HUES6 (cell line): ENCODE measurements at regions not wholly inside any gene's neighbourhood (a gene's known extent, or its start where the extent isn't known, plus 50 kb on each side); places are given as distances from the start of the nearest gene placed in this dataset.
A peak's percentile ranks its signal among the peaks of the same experiment; 100 is the strongest.
"Not testable (repeated sequence)": the region's sequence is repeated elsewhere in the genome, so short reads cannot be mapped to it uniquely, and the experiment has no call there.

Source experiments
- H3K27ac ChIP-seq: 2 replicates; pipeline ENCODE4 v1.7.0; 2013; ENCODE audit warnings: low read depth, mild to moderate bottlenecking, low read length, inconsistent platforms
- H3K27me3 ChIP-seq: 2 replicates; pipeline ENCODE4 v1.6.1; 2013; ENCODE audit warnings: low read length; ENCODE audit not compliant: control insufficient read depth, insufficient read depth
- H3K36me3 ChIP-seq: 2 replicates; pipeline ENCODE4 v1.6.1; 2013; ENCODE audit warnings: low read length; ENCODE audit not compliant: control insufficient read depth, insufficient read depth
- H3K4me1 ChIP-seq: 2 replicates; pipeline ENCODE4 v1.6.1; 2013; ENCODE audit warnings: low read length; ENCODE audit not compliant: control insufficient read depth, insufficient read depth
- H3K4me3 ChIP-seq: 2 replicates; pipeline ENCODE4 v1.5.1; 2013; ENCODE audit warnings: low read depth, low read length
- H3K9ac ChIP-seq: one replicate; pipeline ENCODE4 v1.6.1; 2013; ENCODE audit warnings: mild to moderate bottlenecking, low read length
- H3K9me3 ChIP-seq: 2 replicates; pipeline ENCODE4 v1.6.1; 2013; ENCODE audit warnings: low read depth, low read length; ENCODE audit not compliant: control insufficient read depth, insufficient read depth

GRCh38 chr3:89742546-89742945 lies 635.1 kb downstream of the EPHA3 start:
- Histone ChIP-seq H3K27me3 (no peaks in the 10 kb centered on the region), H3K36me3 (no peaks in the 10 kb centered on the region), H3K27ac (no peak overlapping the region), H3K9ac (no peak overlapping the region), H3K4me3 (no peak overlapping the region), H3K4me1 (0 out of 2 replicates have a peak, but pooled peaks cover 9% of the 10 kb centered on the region), H3K9me3 (peaks cover 3% of the 10 kb centered on the region; the same call in 1 of the 2 replicates)

- H3K36me3 ChIP-seq, H3K27me3 ChIP-seq, H3K4me1 ChIP-seq, H3K27ac ChIP-seq, H3K9me3 ChIP-seq: not testable (repeated sequence)
- H3K4me3 ChIP-seq: peak overlapping the region; percentile 35; the same call in 1 of the 2 replicates
- H3K9ac ChIP-seq: peak overlapping the region; percentile 38
Observed at GRCh38 chr3:89747541-89748278, 640.3 kb downstream of the EPHA3 start.

GRCh38 chr3:89762405-89762804 lies 655.0 kb downstream of the EPHA3 start:
- Histone ChIP-seq H3K9ac (no peak overlapping the region), H3K27ac (no peak overlapping the region; the same call in 1 of the 2 replicates), H3K9me3 (peaks cover 10% of the 10 kb centered on the region), H3K36me3 (no peaks in the 10 kb centered on the region), H3K4me1 (peaks cover 5% of the 10 kb centered on the region), H3K4me3 (no peak overlapping the region), H3K27me3 (no peaks in the 10 kb centered on the region)

GRCh38 chr3:89783341-89783927 lies 676.0 kb downstream of the EPHA3 start:
- Histone ChIP-seq H3K4me1 (no peaks in the 10 kb centered on the region), H3K4me3 (no peak overlapping the region), H3K27ac (no peak overlapping the region), H3K27me3 (no peaks in the 10 kb centered on the region), H3K36me3 (no peaks in the 10 kb centered on the region), H3K9me3 (no peaks in the 10 kb centered on the region), H3K9ac (no peak overlapping the region)

- no peak overlapping the region for H3K27ac ChIP-seq
- no peaks in the 10 kb centered on the region for H3K36me3 ChIP-seq
- no peak overlapping the region for H3K9ac ChIP-seq
- no peaks in the 10 kb centered on the region for H3K9me3 ChIP-seq
- H3K27me3 ChIP-seq: no peaks in the 10 kb centered on the region
- no peaks in the 10 kb centered on the region for H3K4me1 ChIP-seq
- H3K4me3 ChIP-seq: no peak overlapping the region
Observed at GRCh38 chr3:89787485-89787884, 680.1 kb downstream of the EPHA3 start.

GRCh38 chr3:89787979-89788378 lies 680.6 kb downstream of the EPHA3 start:
- no peaks in the 10 kb centered on the region for H3K9me3 ChIP-seq
- H3K9ac ChIP-seq: no peak overlapping the region
- no peaks in the 10 kb centered on the region for H3K27me3 ChIP-seq
- H3K36me3 ChIP-seq: no peaks in the 10 kb centered on the region
- no peak overlapping the region for H3K4me3 ChIP-seq
- no peaks in the 10 kb centered on the region for H3K4me1 ChIP-seq
- H3K27ac ChIP-seq: no peak overlapping the region

- Histone ChIP-seq H3K27ac (no peak overlapping the region), H3K9me3 (no peaks in the 10 kb centered on the region), H3K4me1 (no peaks in the 10 kb centered on the region), H3K36me3 (no peaks in the 10 kb centered on the region), H3K4me3 (no peak overlapping the region), H3K9ac (no peak overlapping the region), H3K27me3 (no peaks in the 10 kb centered on the region)
Observed at GRCh38 chr3:89795506-89795905, 688.1 kb downstream of the EPHA3 start.

GRCh38 chr3:89802881-89803280 lies 695.5 kb downstream of the EPHA3 start:
- no peaks in the 10 kb centered on the region for H3K4me1 ChIP-seq
- H3K9me3 ChIP-seq: peaks cover 1% of the 10 kb centered on the region
- no peak overlapping the region for H3K4me3 ChIP-seq
- no peak overlapping the region for H3K27ac ChIP-seq
- H3K27me3 ChIP-seq: no peaks in the 10 kb centered on the region
- H3K9ac ChIP-seq: no peak overlapping the region
- H3K36me3 ChIP-seq: no peaks in the 10 kb centered on the region

GRCh38 chr3:89803711-89804110 lies 696.3 kb downstream of the EPHA3 start:
- Histone ChIP-seq H3K9me3 (peaks cover 9% of the 10 kb centered on the region), H3K27ac (no peak overlapping the region), H3K27me3 (no peaks in the 10 kb centered on the region), H3K4me3 (no peak overlapping the region), H3K9ac (no peak overlapping the region), H3K36me3 (no peaks in the 10 kb centered on the region), H3K4me1 (no peaks in the 10 kb centered on the region)

- Histone ChIP-seq H3K27ac (no peak overlapping the region), H3K36me3 (no peaks in the 10 kb centered on the region), H3K9ac (no peak overlapping the region), H3K4me1 (no peaks in the 10 kb centered on the region), H3K9me3 (peaks cover 11% of the 10 kb centered on the region), H3K4me3 (no peak overlapping the region), H3K27me3 (no peaks in the 10 kb centered on the region)
Observed at GRCh38 chr3:89806166-89806565, 698.7 kb downstream of the EPHA3 start.

GRCh38 chr3:89808680-89809197 lies 701.3 kb downstream of the EPHA3 start:
- no peak overlapping the region for H3K27ac ChIP-seq
- no peak overlapping the region for H3K4me3 ChIP-seq
- H3K9me3 ChIP-seq: peaks cover 16% of the 10 kb centered on the region
- no peaks in the 10 kb centered on the region for H3K27me3 ChIP-seq
- no peak overlapping the region for H3K9ac ChIP-seq
- H3K36me3 ChIP-seq: no peaks in the 10 kb centered on the region
- no peaks in the 10 kb centered on the region for H3K4me1 ChIP-seq
